Esophagus muscularis mucosa (tissue), 3 donors: ENCODE measurements at regions not wholly inside any gene's neighbourhood (a gene's known extent, or its start where the extent isn't known, plus 50 kb on each side); places are given as distances from the start of the nearest gene placed in this dataset.

Experiments
- POLR2A ChIP-seq: fragments of 450-650 bp; IDR thresholded peaks from one replicate; pipeline ENCODE4 v1.6.1; 2017; ENCODE audit warnings: antibody characterized with exemption, moderate library complexity, mild to moderate bottlenecking, low read depth
- TF ChIP-seq, protein P1 (sequence below), 3 experiments: fragments of 200-600 bp in 2 of 3; fragments of 450-650 bp in 1 of 3; sonication (generic) in 2 of 3; IDR thresholded peaks; one replicate each; pipeline ENCODE4 v1.5.1; 2017 to 2019; ENCODE audit warnings: antibody characterized with exemption in 3 of 3, mild to moderate bottlenecking in 2 of 3, moderate library complexity in 1 of 3

- no peak for TF ChIP-seq POLR2A
- TF ChIP-seq, protein P1, sequence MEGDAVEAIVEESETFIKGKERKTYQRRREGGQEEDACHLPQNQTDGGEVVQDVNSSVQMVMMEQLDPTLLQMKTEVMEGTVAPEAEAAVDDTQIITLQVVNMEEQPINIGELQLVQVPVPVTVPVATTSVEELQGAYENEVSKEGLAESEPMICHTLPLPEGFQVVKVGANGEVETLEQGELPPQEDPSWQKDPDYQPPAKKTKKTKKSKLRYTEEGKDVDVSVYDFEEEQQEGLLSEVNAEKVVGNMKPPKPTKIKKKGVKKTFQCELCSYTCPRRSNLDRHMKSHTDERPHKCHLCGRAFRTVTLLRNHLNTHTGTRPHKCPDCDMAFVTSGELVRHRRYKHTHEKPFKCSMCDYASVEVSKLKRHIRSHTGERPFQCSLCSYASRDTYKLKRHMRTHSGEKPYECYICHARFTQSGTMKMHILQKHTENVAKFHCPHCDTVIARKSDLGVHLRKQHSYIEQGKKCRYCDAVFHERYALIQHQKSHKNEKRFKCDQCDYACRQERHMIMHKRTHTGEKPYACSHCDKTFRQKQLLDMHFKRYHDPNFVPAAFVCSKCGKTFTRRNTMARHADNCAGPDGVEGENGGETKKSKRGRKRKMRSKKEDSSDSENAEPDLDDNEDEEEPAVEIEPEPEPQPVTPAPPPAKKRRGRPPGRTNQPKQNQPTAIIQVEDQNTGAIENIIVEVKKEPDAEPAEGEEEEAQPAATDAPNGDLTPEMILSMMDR (IDR thresholded peaks at IDR 0.05) = no peak
Measured at GRCh38 chr4:123643691-123644090, 247.1 kb downstream of the SPRY1 start.
